T-helper 17 cell (primary cell): ENCODE measurements at regions not wholly inside any gene's neighbourhood (a gene's known extent, or its start where the extent isn't known, plus 50 kb on each side); places are given as distances from the start of the nearest gene placed in this dataset.

ENCODE experiments used
- ATAC-seq: fragments of 150-1000 bp; cut with Tn5 transposase; 2 replicates; pipeline ENCODE4 v1.10.0; 2021; ENCODE audit warnings: mild to moderate bottlenecking, moderate library complexity
- DNase-seq, 3 donors: peaks; one replicate each; pipeline versions ENCODE4 v3.0.0 to v3.0.0-alpha.2; 2020 to 2021
- H3K9me3 ChIP-seq: one replicate; pipeline ENCODE4 v1.7.0; 2013; ENCODE audit warnings: low read length, mild to moderate bottlenecking; ENCODE audit not compliant: control insufficient read depth, poor library complexity, severe bottlenecking
- H3K27ac Mint-ChIP-seq: one replicate; pipeline ENCODE4 v1.8.0; 2022; ENCODE audit warnings: mild to moderate bottlenecking, moderate library complexity, mixed read lengths
- H3K27me3 Mint-ChIP-seq: one replicate; pipeline ENCODE4 v1.8.0; 2022; ENCODE audit warnings: mixed read lengths
- H3K36me3 Mint-ChIP-seq: one replicate; pipeline ENCODE4 v1.8.0; 2022; ENCODE audit warnings: low read depth, mixed read lengths
- H3K4me1 Mint-ChIP-seq: one replicate; pipeline ENCODE4 v1.8.0; 2022; ENCODE audit warnings: mild to moderate bottlenecking, mixed read lengths
- H3K4me3 Mint-ChIP-seq: one replicate; pipeline ENCODE4 v1.8.0; 2022; ENCODE audit warnings: mild to moderate bottlenecking, moderate library complexity, mixed read lengths

DNA sequence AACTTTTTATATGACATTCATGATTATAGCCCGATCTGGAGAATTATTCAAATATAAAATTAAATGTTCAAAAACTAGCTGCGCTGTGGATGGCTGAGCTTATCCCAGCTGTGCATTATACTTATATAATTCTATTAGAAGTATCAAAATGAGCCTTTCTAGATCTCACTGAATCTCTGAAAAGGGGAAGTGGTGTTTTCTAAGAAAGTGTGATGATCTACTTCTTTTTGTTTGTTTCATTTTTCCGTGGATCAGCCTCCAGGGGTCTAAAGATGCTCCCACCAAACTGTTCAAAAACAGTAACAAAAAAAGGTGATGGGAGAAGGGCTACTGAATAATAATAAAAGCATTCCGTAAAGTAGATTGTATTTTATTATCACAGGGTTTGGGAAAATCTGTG lies 411.3 kb upstream of the PSMD7 start:
- DNase-seq: no peak
- ATAC-seq: no peak
- H3K9me3 ChIP-seq: no peaks in the 10 kb centered on the region
- H3K27me3 Mint-ChIP-seq: peaks cover 49% of the 10 kb centered on the region
- no peaks in the 10 kb centered on the region for H3K36me3 Mint-ChIP-seq
- H3K4me1 Mint-ChIP-seq: no peaks in the 10 kb centered on the region
- no peak overlapping the region for H3K4me3 Mint-ChIP-seq
- H3K27ac Mint-ChIP-seq: no peak overlapping the region

DNA sequence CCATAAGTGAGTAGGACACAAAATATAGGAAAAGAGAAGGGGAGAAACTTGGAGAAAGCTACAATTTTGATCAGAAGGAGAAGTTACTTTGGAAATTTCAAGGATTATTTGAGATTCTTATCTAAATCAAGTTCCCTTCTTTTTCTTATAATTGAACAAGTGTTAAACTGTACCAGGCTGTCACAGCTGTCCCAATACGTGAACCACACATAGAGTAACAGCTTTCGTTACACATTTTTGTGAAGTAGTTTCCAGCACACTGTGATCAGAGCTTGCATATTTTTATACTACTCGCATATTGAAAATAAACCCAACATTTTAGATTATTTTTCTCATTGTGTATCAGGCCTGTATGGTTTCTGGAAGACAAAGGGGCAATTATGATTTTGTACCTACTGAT lies 412.8 kb upstream of the PSMD7 start:
- ATAC-seq (no peak), DNase-seq (no peak)
- Mint-ChIP-seq H3K36me3 (no peaks in the 10 kb centered on the region), H3K4me1 (no peaks in the 10 kb centered on the region), H3K27me3 (peaks cover 49% of the 10 kb centered on the region), H3K4me3 (no peak overlapping the region), H3K27ac (no peak overlapping the region)
- H3K9me3 ChIP-seq: no peaks in the 10 kb centered on the region

DNA sequence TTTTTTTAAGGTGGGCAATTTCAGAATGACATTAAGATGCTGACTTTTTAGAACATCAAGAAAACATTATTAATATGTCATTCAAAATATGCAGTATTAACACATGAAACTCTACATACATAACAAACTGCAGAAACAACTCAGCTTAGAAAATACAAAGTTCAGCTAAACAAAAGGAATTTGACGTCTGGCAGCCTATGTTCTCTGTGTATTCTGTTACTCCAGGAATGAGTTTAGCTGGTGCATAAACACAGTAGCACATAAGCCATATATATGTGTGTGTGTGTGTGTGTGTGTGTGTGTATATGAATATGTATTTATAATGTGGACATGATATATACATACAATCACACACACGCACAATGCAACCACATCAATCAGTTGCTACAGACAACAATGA lies 413.5 kb upstream of the PSMD7 start:
- no peak for ATAC-seq
- Mint-ChIP-seq H3K36me3 (no peaks in the 10 kb centered on the region), H3K27ac (no peak overlapping the region), H3K4me1 (no peaks in the 10 kb centered on the region), H3K4me3 (no peak overlapping the region), H3K27me3 (peaks cover 42% of the 10 kb centered on the region)
- no peak for DNase-seq
- H3K9me3 ChIP-seq: no peaks in the 10 kb centered on the region

DNA sequence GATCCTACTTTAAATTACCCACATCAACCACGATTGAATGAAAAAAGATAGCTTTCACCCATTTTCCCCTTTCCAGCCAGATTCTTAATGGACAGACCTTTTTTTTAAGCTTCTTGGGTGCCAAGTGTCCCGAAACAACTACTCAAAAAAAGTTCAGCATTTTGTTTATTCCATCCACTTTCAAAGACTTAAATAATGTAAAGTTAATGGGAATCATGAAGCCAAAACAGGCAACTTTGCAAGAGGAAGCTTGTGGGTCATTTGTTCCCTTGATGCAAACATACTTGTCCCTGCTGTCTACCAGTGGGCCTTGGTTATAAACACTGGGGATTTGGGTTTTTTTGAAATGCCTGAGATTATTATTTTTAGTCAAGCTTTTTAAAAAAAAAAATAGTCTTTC lies 414.0 kb upstream of the PSMD7 start:
- peaks cover 37% of the 10 kb centered on the region for H3K27me3 Mint-ChIP-seq
- H3K9me3 ChIP-seq: no peaks in the 10 kb centered on the region
- DNase-seq: no peak
- no peak overlapping the region for H3K4me3 Mint-ChIP-seq
- no peaks in the 10 kb centered on the region for H3K4me1 Mint-ChIP-seq
- ATAC-seq: no peak
- no peak overlapping the region for H3K27ac Mint-ChIP-seq
- H3K36me3 Mint-ChIP-seq: no peaks in the 10 kb centered on the region

DNA sequence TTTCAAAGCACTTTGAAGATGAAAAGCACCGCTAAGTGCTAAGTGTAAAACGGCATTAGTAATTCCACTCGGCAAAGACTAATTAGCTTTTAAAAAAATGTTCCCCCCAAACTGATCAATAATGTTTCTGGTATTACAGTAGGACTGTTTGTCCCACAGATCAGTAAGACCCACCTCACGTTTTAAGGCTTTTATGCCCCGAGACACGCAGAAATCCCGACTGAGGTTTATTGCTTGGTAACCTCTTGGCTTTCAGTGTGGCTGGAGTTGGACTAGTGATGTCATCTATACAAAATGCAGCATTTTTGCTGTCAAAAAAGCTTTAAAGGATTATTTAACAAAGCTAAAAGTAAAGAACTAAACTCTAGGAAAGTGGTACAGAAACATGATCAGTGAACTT lies 414.6 kb upstream of the PSMD7 start:
- Mint-ChIP-seq H3K27me3 (peaks cover 32% of the 10 kb centered on the region), H3K27ac (no peak overlapping the region), H3K4me3 (no peak overlapping the region), H3K4me1 (no peaks in the 10 kb centered on the region), H3K36me3 (no peaks in the 10 kb centered on the region)
- H3K9me3 ChIP-seq: no peaks in the 10 kb centered on the region
- DNase-seq: no peak
- no peak for ATAC-seq

DNA sequence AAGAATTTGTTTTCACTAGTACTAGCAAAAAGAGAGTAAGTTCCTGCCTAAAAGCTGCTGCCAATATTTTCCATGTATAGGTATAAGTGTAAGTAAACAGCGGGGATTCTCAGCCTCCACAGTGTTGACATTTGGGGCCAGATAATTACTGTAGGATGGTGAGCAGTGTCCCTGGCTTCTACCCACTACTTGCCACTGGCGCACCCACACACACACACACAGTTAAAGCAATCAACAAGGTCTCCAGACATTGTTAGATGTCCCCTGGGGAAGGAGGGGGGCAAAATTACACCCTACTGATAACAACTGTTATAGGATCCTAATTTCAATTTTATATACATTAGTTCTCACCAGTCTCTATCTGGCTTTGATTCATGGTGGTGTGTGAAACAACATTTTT lies 417.0 kb upstream of the PSMD7 start:
- ATAC-seq: no peak
- no peaks in the 10 kb centered on the region for H3K4me1 Mint-ChIP-seq

DNA sequence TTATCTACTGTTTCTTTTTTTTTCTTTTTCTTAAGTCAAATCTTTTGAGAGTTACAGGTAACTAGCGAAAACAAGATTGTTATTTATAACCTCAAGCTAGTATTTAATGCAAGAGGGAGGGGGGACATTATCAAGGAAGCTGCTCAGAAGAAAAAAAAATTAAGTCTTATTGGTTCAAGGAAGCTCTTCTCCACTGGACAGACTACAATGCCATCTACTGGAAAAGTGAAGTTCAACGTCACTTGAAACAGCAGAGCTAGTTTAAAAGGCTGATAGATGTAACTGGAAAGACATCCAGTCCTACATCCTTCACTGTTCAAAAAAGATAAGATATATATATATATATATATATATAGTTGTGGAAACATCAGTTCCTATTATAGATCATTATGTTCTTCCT lies 418.0 kb upstream of the PSMD7 start:
- no peak for DNase-seq
- Mint-ChIP-seq H3K27ac (no peak overlapping the region), H3K27me3 (peaks cover 24% of the 10 kb centered on the region), H3K36me3 (no peaks in the 10 kb centered on the region), H3K4me3 (no peak overlapping the region), H3K4me1 (no peaks in the 10 kb centered on the region)
- no peaks in the 10 kb centered on the region for H3K9me3 ChIP-seq
- no peak for ATAC-seq

More for the DNA sequence above, 417.0 kb upstream of the PSMD7 start:
- peaks cover 24% of the 10 kb centered on the region for H3K27me3 Mint-ChIP-seq
- no peak for DNase-seq
- H3K27ac Mint-ChIP-seq: no peak overlapping the region
- no peaks in the 10 kb centered on the region for H3K36me3 Mint-ChIP-seq
- no peaks in the 10 kb centered on the region for H3K9me3 ChIP-seq
- H3K4me3 Mint-ChIP-seq: no peak overlapping the region

DNA sequence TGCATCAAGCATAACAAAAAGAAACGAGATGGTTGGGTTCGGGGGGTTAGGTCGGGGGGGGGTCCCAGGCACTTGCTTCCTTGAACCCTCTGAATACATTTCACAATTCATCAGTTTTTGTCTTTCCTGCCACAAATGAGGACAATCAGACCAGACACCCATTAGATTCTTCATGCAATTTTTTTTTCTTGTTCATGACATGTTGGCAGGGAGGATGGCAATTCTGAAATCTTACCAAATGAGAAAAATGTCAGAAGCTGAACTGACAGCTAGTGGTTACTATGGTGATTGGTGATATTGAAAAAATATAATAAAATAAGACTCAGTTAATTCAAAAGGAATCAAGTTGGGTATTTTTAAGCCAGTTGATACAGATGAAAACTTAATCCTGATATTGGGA lies 419.5 kb upstream of the PSMD7 start:
- no peaks in the 10 kb centered on the region for H3K9me3 ChIP-seq
- DNase-seq (no peak), ATAC-seq (no peak)
- no peak overlapping the region for H3K4me3 Mint-ChIP-seq
- no peaks in the 10 kb centered on the region for H3K4me1 Mint-ChIP-seq
- H3K36me3 Mint-ChIP-seq: no peaks in the 10 kb centered on the region
- no peak overlapping the region for H3K27ac Mint-ChIP-seq
- H3K27me3 Mint-ChIP-seq: peaks cover 23% of the 10 kb centered on the region

DNA sequence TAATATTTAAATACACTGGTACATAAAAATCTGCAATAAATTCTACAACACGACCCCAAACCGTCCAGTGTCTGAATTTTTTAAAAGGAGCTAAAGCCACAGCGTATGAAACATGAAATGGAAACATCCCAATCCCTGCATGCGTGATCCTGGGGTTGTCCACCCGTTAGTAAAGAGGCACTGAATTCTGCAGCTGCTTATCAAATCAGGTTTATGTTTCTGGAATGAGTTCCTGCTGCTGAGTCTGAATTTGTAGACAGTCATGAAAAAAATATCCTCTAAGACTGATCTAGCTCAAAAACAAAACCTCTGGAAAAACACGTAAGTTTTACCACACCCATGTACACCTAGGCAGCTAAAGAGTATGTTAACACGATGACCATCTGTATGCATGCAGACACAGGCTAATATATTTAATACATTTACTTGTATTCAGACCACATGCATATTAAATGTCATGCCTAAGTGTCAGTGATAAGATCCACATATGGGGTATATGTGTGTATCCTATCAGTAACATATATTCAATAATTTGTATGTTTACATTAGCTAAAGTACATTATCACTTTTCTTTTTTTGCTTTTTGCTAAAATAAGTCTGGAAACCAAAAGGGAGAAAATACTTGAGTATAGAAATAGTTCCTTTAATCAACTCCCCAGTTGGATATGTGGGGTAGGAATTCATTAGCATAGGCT lies 420.5 kb upstream of the PSMD7 start:
- ATAC-seq: no peak
- no peak for DNase-seq
- H3K27me3 Mint-ChIP-seq: peaks cover 19% of the 10 kb centered on the region
- H3K27ac Mint-ChIP-seq: no peak overlapping the region
- no peaks in the 10 kb centered on the region for H3K9me3 ChIP-seq
- H3K4me3 Mint-ChIP-seq: no peak overlapping the region
- no peaks in the 10 kb centered on the region for H3K36me3 Mint-ChIP-seq
- H3K4me1 Mint-ChIP-seq: no peaks in the 10 kb centered on the region

DNA sequence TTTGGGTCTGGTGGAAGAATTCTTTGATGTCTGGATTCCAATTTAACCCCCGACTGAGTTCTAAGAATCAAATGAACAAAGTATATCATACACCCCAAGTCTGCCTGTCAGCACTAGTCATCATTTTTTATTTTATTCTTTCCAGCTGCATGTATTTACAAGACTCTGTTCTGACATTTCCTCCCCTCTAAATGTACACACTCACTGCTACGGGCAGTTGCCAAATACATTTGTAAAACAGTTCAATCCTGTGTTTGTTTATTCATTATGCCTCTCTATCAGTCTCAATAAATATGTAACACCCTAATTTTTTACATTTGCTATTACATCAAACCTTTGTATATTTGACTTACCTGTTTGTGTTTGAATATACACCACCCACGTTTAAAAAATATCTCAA lies 422.3 kb upstream of the PSMD7 start:
- H3K4me3 Mint-ChIP-seq: no peak overlapping the region
- H3K4me1 Mint-ChIP-seq: no peaks in the 10 kb centered on the region
- DNase-seq (no peak), ATAC-seq (no peak)
- no peaks in the 10 kb centered on the region for H3K9me3 ChIP-seq
- H3K27ac Mint-ChIP-seq: no peak overlapping the region
- peaks cover 8% of the 10 kb centered on the region for H3K27me3 Mint-ChIP-seq
- no peaks in the 10 kb centered on the region for H3K36me3 Mint-ChIP-seq

DNA sequence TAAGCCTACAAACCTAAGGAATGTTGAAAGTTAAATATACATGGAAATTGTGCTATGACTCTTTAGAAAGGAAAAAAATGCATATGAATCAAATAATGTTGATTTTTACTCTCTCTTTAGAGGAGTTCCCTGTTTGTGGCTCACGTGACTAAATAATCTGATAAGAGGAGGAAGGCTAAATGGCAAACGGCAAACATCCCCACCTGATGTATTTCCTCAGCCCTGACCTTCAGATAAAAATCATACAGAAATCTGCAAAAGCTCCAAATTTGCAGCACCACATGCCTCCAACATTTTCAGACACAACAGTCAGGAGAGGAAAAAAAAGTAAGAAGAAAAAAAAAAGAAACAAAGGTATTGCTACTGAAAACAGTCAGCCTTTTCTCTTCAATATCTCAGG lies 423.0 kb upstream of the PSMD7 start:
- H3K9me3 ChIP-seq: no peaks in the 10 kb centered on the region
- Mint-ChIP-seq H3K36me3 (no peaks in the 10 kb centered on the region), H3K4me3 (no peak overlapping the region), H3K27me3 (peaks cover 5% of the 10 kb centered on the region), H3K4me1 (no peaks in the 10 kb centered on the region), H3K27ac (no peak overlapping the region)
- ATAC-seq: no peak
- no peak for DNase-seq

DNA sequence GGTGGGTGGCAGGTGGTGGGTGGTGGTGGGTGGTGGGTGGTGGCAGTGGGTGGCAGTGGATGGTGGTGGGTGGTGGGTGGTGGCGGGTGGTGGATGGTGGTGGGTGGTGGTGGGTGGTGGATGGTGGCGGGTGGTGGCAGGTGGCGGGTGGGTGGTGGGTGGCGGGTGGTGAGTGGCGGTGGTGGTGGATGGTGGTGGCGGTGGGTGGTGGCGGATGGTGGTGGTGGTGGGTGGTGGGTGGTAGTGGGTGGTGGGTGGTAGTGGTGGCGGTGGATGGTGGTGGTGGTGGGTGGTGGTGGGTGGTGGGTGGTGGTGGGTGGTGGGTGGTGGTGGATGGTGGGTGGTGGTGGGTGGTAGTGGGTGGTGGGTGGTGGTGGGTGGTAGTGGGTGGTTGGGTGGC lies 423.8 kb upstream of the PSMD7 start:
- H3K27me3 Mint-ChIP-seq: peaks cover 5% of the 10 kb centered on the region
- H3K4me1 Mint-ChIP-seq: no peaks in the 10 kb centered on the region
- no peak overlapping the region for H3K27ac Mint-ChIP-seq
- H3K36me3 Mint-ChIP-seq: no peaks in the 10 kb centered on the region
- no peaks in the 10 kb centered on the region for H3K9me3 ChIP-seq
- no peak for DNase-seq
- no peak for ATAC-seq
- no peak overlapping the region for H3K4me3 Mint-ChIP-seq

DNA sequence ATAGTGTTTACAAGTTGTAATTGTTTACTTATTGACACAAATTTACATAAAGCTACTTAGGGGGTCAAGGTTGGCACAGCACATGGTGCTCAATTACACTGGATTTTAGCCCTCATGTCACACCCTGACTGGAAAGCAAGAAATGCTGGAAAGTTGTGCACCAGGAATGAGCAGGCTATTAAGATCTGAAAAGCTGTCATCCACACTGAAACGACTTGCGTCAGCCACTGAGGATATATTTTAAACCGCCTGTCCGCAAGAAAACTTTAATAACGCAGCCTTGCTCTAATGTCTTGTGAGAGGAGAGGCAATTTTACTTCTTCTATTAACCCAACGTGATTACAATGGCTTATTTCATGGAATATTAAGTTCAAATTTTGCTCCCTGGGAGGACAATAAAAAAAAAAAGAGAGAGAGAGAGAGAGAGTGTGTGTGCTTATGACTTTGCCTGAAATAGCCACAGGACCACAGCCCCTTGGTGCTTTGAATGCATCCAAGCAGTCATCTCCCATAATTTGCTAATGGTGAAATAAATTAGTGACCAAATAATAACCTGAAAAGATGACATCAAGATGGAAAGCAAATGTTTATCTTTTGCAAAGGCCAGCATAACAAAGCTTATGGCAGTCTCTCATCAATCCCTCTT lies 425.4 kb upstream of the PSMD7 start:
- no peaks in the 10 kb centered on the region for H3K27me3 Mint-ChIP-seq

DNA sequence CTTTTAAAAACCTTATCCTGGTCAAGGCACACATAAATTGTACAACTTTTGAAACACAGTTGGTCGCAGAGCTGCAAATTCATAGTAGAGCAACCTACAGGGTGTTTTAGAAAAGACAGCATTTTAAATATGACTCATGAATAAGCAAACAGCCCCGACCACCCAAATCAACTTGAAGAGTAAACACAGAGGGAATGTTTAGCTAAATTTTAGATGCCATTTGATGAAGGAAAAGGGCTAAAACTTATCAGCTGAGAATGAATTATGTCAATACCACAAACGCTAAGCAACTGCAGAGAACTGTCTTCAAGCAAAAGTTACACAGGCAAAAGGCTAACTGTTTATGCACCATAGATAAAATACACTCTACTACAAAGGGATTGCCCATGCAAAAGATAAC lies 427.5 kb upstream of the PSMD7 start:
- Mint-ChIP-seq H3K36me3 (no peaks in the 10 kb centered on the region), H3K4me3 (no peak overlapping the region), H3K4me1 (no peaks in the 10 kb centered on the region), H3K27me3 (no peaks in the 10 kb centered on the region), H3K27ac (no peak overlapping the region)
- no peak for ATAC-seq
- no peaks in the 10 kb centered on the region for H3K9me3 ChIP-seq
- no peak for DNase-seq

More for the DNA sequence above, 425.4 kb upstream of the PSMD7 start:
- Mint-ChIP-seq H3K27ac (no peak overlapping the region), H3K4me3 (no peak overlapping the region), H3K36me3 (no peaks in the 10 kb centered on the region), H3K4me1 (no peaks in the 10 kb centered on the region)
- DNase-seq (no peak), ATAC-seq (no peak)
- H3K9me3 ChIP-seq: no peaks in the 10 kb centered on the region
